ENCODE measurements at regions not wholly inside any gene's neighbourhood (a gene's known extent, or its start where the extent isn't known, plus 50 kb on each side); places are given as distances from the start of the nearest gene placed in this dataset.

DNA sequence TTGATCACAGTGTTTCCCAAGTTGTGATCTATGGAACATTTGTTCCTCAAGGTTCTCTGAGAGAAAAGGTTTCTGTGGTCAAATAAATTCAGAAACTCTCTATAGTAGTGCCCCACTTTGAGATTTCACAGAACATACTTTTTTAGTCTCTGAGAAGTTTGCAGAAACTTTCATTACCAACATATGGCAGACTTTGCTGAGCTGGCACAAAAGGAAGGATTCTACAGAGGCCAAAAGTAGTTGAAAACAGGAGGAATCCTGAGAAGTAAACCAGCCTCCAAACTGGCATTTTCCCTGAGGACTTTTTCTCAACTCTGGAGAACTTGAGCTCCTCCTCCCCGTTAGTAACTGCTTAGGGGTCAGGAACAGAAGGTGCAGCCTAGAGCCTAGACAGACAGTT, 117.8 kb upstream of the ESX1 start:
- no peak overlapping the region for H3K18ac ChIP-seq (ENCODE audit: extremely low read depth, low read length)
- H3K4me1 ChIP-seq (replicated peaks in 1 of 4; ENCODE audit: control insufficient read depth in 3 of 4, insufficient read depth in 4 of 4, low read length in 3 of 4): no peaks in the 10 kb centered on the region
- H3K4ac ChIP-seq (replicated peaks; ENCODE audit: insufficient read length, low read depth, low read length): no peak overlapping the region
- H4K8ac ChIP-seq (ENCODE audit: extremely low read depth, insufficient read depth, low read length): no peak overlapping the region
- CTCF ChIA-PET (ENCODE audit: partially characterized antibody): no interaction called here
- no peak overlapping the region for H2BK5ac ChIP-seq (ENCODE audit: low read depth, low read length)
- 100% methylated on average over 1 of the region's 1 CpG; no CpG with 5 or more reads in 1 of the 2 experiments for WGBS, 2 experiments (ENCODE audit: extremely low coverage in 1 of 2, insufficient coverage in 1 of 2, insufficient read length in 1 of 2, insufficient replicate concordance in 2 of 2, low coverage in 1 of 2, low lambda C conversion rate in 2 of 2, missing lambda C conversion rate in 1 of 2)
- no peak overlapping the region for H2BK12ac ChIP-seq (ENCODE audit: low read depth, low read length)
- FAIRE-seq (no peak), DNase-seq (ENCODE audit: low read depth in 1 of 2, low spot score in 2 of 2) (no peak)
- H3K4me3 ChIP-seq (ENCODE audit: extremely low read depth in 1 of 4, insufficient read depth in 2 of 4, low read depth in 3 of 4, low read length in 4 of 4): no peak overlapping the region
- no peak overlapping the region for H3K9ac ChIP-seq (replicated peaks in 1 of 4; ENCODE audit: extremely low read depth in 1 of 4, low read depth in 3 of 4, low read length in 3 of 4)
- no peak overlapping the region for H2BK20ac ChIP-seq (ENCODE audit: low read length)
- POLR2A ChIA-PET (ENCODE audit: partially characterized antibody): no interaction called here
- H3K56ac ChIP-seq (replicated peaks; ENCODE audit: insufficient read length, low read depth, low read length): no peak overlapping the region
- H4K5ac ChIP-seq (ENCODE audit: insufficient read length, low read depth, low read length): no peak overlapping the region
- no peak overlapping the region for H4K91ac ChIP-seq (replicated peaks; ENCODE audit: insufficient read length, low read length)
- H3K14ac ChIP-seq (ENCODE audit: insufficient read length): no peak overlapping the region
- H3K79me2 ChIP-seq (ENCODE audit: control insufficient read depth in 1 of 2, insufficient read depth in 2 of 2, low read length in 2 of 2): no peaks in the 10 kb centered on the region
- no peaks in the 10 kb centered on the region for H4K20me1 ChIP-seq (replicated peaks in 1 of 2; ENCODE audit: control insufficient read depth in 1 of 2, insufficient read depth in 2 of 2, low read length in 2 of 2)
- no peaks in the 10 kb centered on the region for H3K36me3 ChIP-seq (ENCODE audit: control insufficient read depth in 2 of 4, insufficient read depth in 4 of 4, low read length in 3 of 4)
- no peak overlapping the region for H2AFZ ChIP-seq (ENCODE audit: low read length)
- no peak overlapping the region for H3K27ac ChIP-seq (ENCODE audit: low read depth, low read length)
- H2BK15ac ChIP-seq (ENCODE audit: low read length): no peak overlapping the region
- H2AK5ac ChIP-seq (ENCODE audit: low read depth, low read length): no peak overlapping the region
- H3K27me3 ChIP-seq (replicated peaks in 1 of 4; ENCODE audit: control insufficient read depth in 3 of 4, extremely low read depth in 1 of 4, insufficient read depth in 3 of 4, low read length in 3 of 4): no peaks in the 10 kb centered on the region
- no peaks in the 10 kb centered on the region for H3K23me2 ChIP-seq (ENCODE audit: low read depth, low read length)
- TF ChIP-seq, protein P1, sequence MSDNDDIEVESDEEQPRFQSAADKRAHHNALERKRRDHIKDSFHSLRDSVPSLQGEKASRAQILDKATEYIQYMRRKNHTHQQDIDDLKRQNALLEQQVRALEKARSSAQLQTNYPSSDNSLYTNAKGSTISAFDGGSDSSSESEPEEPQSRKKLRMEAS (IDR thresholded peaks at IDR 0.05): no peak
- TF ChIP-seq HDAC6 (IDR thresholded peaks at IDR 0.05; ENCODE audit: low read depth, low read length): no peak
- no peak for TF ChIP-seq ASH2L (IDR thresholded peaks at IDR 0.05; ENCODE audit: low read length)
- TF ChIP-seq CHD2 (IDR thresholded peaks at IDR 0.05; ENCODE audit: low read length): no peak
- TF ChIP-seq CREB1 (IDR thresholded peaks at IDR 0.05): no peak
- no peak for TF ChIP-seq SAP30 (IDR thresholded peaks at IDR 0.05; ENCODE audit: insufficient read depth, insufficient replicate concordance, low read length)
- no peak for TF ChIP-seq EP300 (IDR thresholded peaks at IDR 0.05; ENCODE audit: borderline replicate concordance in 1 of 2, low read depth in 2 of 2, low read length in 2 of 2)
- TF ChIP-seq SIN3A (conservative IDR thresholded peaks at IDR 0.05 in 1 of 2, IDR thresholded peaks at IDR 0.05 in 1 of 2; ENCODE audit: low read depth in 1 of 2, low read length in 2 of 2): no peak
- TF ChIP-seq NRF1 (IDR thresholded peaks at IDR 0.05; ENCODE audit: low read depth, low read length): no peak
- no peak for TF ChIP-seq TAF1 (IDR thresholded peaks at IDR 0.05; ENCODE audit: low read depth, low read length)
- no peak for TF ChIP-seq CEBPB (IDR thresholded peaks at IDR 0.05; ENCODE audit: low read depth, low read length)
- no peak for TF ChIP-seq YY1 (IDR thresholded peaks at IDR 0.05; ENCODE audit: low read depth, low read length)
- no peak for TF ChIP-seq KDM4A (IDR thresholded peaks at IDR 0.05; ENCODE audit: low read depth, low read length, severe bottlenecking)
- no peaks in the 10 kb centered on the region for H3K9me3 ChIP-seq (ENCODE audit: insufficient read depth in 2 of 2, low read depth in 1 of 2, low read length in 1 of 2)
- H3K4me2 ChIP-seq (ENCODE audit: insufficient read depth in 1 of 2, low read depth in 2 of 2, low read length in 2 of 2): no peak overlapping the region
- H2BK120ac ChIP-seq (replicated peaks; ENCODE audit: low read depth, low read length): no peak overlapping the region
- no peak overlapping the region for H3K23ac ChIP-seq (ENCODE audit: insufficient read length)
- H3K79me1 ChIP-seq (ENCODE audit: low read depth, low read length): no peaks in the 10 kb centered on the region

All from H1 (cell line).